K562 (cell line): ENCODE measurements at regions not wholly inside any gene's neighbourhood (a gene's known extent, or its start where the extent isn't known, plus 50 kb on each side); places are given as distances from the start of the nearest gene placed in this dataset.

ENCODE experiments used
- ATAC-seq: fragments of 200-7000 bp; cut with Tn5 transposase; 3 replicates; pipeline ENCODE4 v1.9.1; 2020; ENCODE audit warnings: moderate library complexity
- BruUV-seq: library from RNA; stranded (reverse); fragments of 400-500 nt; replicated peaks from 2 replicates; lab custom pipeline; 2021; lab: Mats Ljungman, UMichigan
- CTCF ChIA-PET: fragments of 300-600 bp; formaldehyde crosslinking; extraction: SDS; loops from one replicate; lab custom pipeline; 2021; ENCODE audit warnings: low intra/inter-chr PET ratio; lab: Yijun Ruan, JAX
- POLR2A ChIA-PET: fragments of 300-600, 350-650 bp; sonication (Branson Sonifier 250); formaldehyde crosslinking; extraction: SDS; loops from one replicate; lab custom pipeline; 2021; ENCODE audit warnings: antibody characterized with exemption, inconsistent platforms; lab: Yijun Ruan, JAX
- DNase-seq, 4 experiments: peaks; one replicate each; pipeline versions ENCODE4 v3.0.0 to v3.0.0-alpha.2; 2011 to 2018; ENCODE audit warnings: low spot score in 3 of 4, mixed read lengths in 3 of 4; ENCODE audit errors: extremely low read depth in 1 of 4
- FAIRE-seq: peaks from 2 replicates; lab custom pipeline; 2011; peaks lifted over from hg19 to GRCh38; lab: Jason Lieb, UNC
- H2AFZ ChIP-seq: 2 replicates; pipeline ENCODE4 v1.6.0; 2011; ENCODE audit warnings: low read depth, low read length, control low read depth, inconsistent platforms
- H3K27ac ChIP-seq: fragments of 200-600 bp; 3 replicates; pipeline ENCODE4 v1.8.0; 2011; ENCODE audit warnings: low read depth, mild to moderate bottlenecking, control low read depth, inconsistent platforms, low read length, moderate library complexity, mixed read lengths; ENCODE audit errors: extremely low read depth
- H3K27me3 ChIP-seq, 2 experiments: fragments of 300-600 bp in 1 of 2; 2 replicates in 1 of 2; 3 replicates in 1 of 2; pipeline versions ENCODE4 v1.6.0 to v1.8.0; 2011; ENCODE audit warnings: inconsistent platforms in 2 of 2, low read length in 2 of 2, mild to moderate bottlenecking in 1 of 2, mixed read lengths in 1 of 2, moderate library complexity in 1 of 2; ENCODE audit not compliant: control insufficient read depth in 2 of 2, insufficient read depth in 2 of 2
- H3K36me3 ChIP-seq: fragments of 300-600 bp; 3 replicates; pipeline ENCODE4 v1.8.0; 2011; ENCODE audit warnings: mild to moderate bottlenecking, low read length, inconsistent platforms; ENCODE audit not compliant: control insufficient read depth, insufficient read depth
- H3K4me1 ChIP-seq, 2 experiments: fragments of 200-600 bp in 1 of 2; replicated peaks in 1 of 2; 2 replicates in 1 of 2; 3 replicates in 1 of 2; pipeline versions ENCODE4 v1.5.1 to v1.8.0; 2011; ENCODE audit warnings: inconsistent platforms in 2 of 2, low read length in 2 of 2, mild to moderate bottlenecking in 1 of 2, mixed read lengths in 1 of 2, moderate library complexity in 1 of 2; ENCODE audit not compliant: control insufficient read depth in 2 of 2, insufficient read depth in 2 of 2
- H3K4me2 ChIP-seq: 2 replicates; pipeline ENCODE4 v1.6.1; 2011; ENCODE audit warnings: low read length, control low read depth, inconsistent platforms, mixed read lengths; ENCODE audit not compliant: insufficient read depth
- H3K4me3 ChIP-seq: fragments of 200-600 bp; sonication (generic), shearing (Covaris generic); 2 replicates; pipeline ENCODE4 v1.5.1; 2016; ENCODE audit warnings: control low read depth, inconsistent platforms
- H3K79me2 ChIP-seq: fragments of 200-600 bp; 3 replicates; pipeline ENCODE4 v1.8.0; 2011; ENCODE audit warnings: low read length, inconsistent platforms; ENCODE audit not compliant: control insufficient read depth, insufficient read depth
- H3K9ac ChIP-seq, 2 experiments: 2 replicates each; pipeline versions ENCODE4 v1.6.0 to v1.6.1; 2011; ENCODE audit warnings: low read depth in 2 of 2, low read length in 2 of 2, control low read depth in 1 of 2, inconsistent platforms in 1 of 2, mild to moderate bottlenecking in 1 of 2, mixed read lengths in 1 of 2; ENCODE audit not compliant: insufficient read depth in 1 of 2
- H3K9me1 ChIP-seq: one replicate; pipeline ENCODE4 v1.6.0; 2011; ENCODE audit warnings: inconsistent platforms, mild to moderate bottlenecking, low read length, moderate library complexity; ENCODE audit not compliant: control insufficient read depth, insufficient read depth
- H3K9me3 ChIP-seq: replicated peaks from 2 replicates; pipeline ENCODE4 v1.5.1; 2011; ENCODE audit warnings: low read depth, low read length, inconsistent platforms; ENCODE audit not compliant: control insufficient read depth, insufficient read depth
- H4K20me1 ChIP-seq: replicated peaks from 2 replicates; pipeline ENCODE4 v1.6.1; 2011; ENCODE audit warnings: low read length, inconsistent platforms, mixed read lengths; ENCODE audit not compliant: control insufficient read depth, insufficient read depth
- GATA2 ChIP-seq: sonication (generic); formaldehyde crosslinking; IDR thresholded peaks from 2 replicates; pipeline ENCODE4 v1.4.0; 2020; ENCODE audit warnings: mild to moderate bottlenecking, missing genetic modification reagents
- ILK ChIP-seq: fragments of 450-650 bp; IDR thresholded peaks from 2 replicates; pipeline ENCODE4 v1.6.1; 2016; ENCODE audit warnings: missing genetic modification characterization, low read depth, mild to moderate bottlenecking, missing compliant biosample characterization, moderate library complexity, borderline replicate concordance
- MCM2 ChIP-seq: fragments of 450-650 bp; IDR thresholded peaks from 2 replicates; pipeline ENCODE4 v1.6.1; 2017; ENCODE audit warnings: low read depth, mild to moderate bottlenecking
- NFIC ChIP-seq: fragments of 450-650 bp; IDR thresholded peaks from 2 replicates; pipeline ENCODE4 v1.6.1; 2017; ENCODE audit warnings: mild to moderate bottlenecking, inconsistent platforms
- POLR2AphosphoS2 ChIP-seq: IDR thresholded peaks from 2 replicates; pipeline ENCODE4 v1.6.1; 2012; ENCODE audit warnings: low read length, improper control_type of control experiment
- SAP30 ChIP-seq: fragments of 200-600 bp; sonication (generic); IDR thresholded peaks from 2 replicates; pipeline ENCODE4 v1.6.1; 2012; ENCODE audit warnings: borderline replicate concordance, low read depth, mild to moderate bottlenecking, moderate library complexity, low read length, control low read depth, inconsistent platforms; ENCODE audit not compliant: insufficient read depth, poor library complexity, severe bottlenecking
- SMAD2 ChIP-seq: fragments of 150-350 bp; IDR thresholded peaks from 2 replicates; pipeline ENCODE4 v1.6.1; 2014; ENCODE audit warnings: low read depth, mild to moderate bottlenecking, low read length
- SRSF9 ChIP-seq: fragments of 200-400 bp; formaldehyde crosslinking; IDR thresholded peaks from 2 replicates; pipeline ENCODE4 v1.6.1; 2017; ENCODE audit warnings: low read depth, low read length, borderline replicate concordance
- TRIM25 ChIP-seq: fragments of 450-650 bp; IDR thresholded peaks from 2 replicates; pipeline ENCODE4 v1.7.0; 2016; ENCODE audit warnings: borderline replicate concordance
- USF1 ChIP-seq: sonication (generic); formaldehyde crosslinking; IDR thresholded peaks from 2 replicates; pipeline ENCODE4 v1.9.0; 2022; ENCODE audit warnings: mild to moderate bottlenecking, missing genetic modification reagents
- ZHX1 ChIP-seq: fragments of 150-350 bp; conservative IDR thresholded peaks from 2 replicates; pipeline ENCODE4 v1.6.1; 2014; ENCODE audit warnings: low read length
- ZNF124 ChIP-seq: sonication (generic); formaldehyde crosslinking; IDR thresholded peaks from 2 replicates; pipeline ENCODE4 v1.8.1; 2022; ENCODE audit warnings: missing genetic modification reagents
- ZNF175 ChIP-seq: fragments of 200-800 bp; sonication (Bioruptor generic); IDR thresholded peaks from 2 replicates; pipeline ENCODE4 v1.6.1; 2016; ENCODE audit warnings: low read depth, mild to moderate bottlenecking, missing genetic modification characterization, missing compliant biosample characterization
- ZNF384 ChIP-seq: IDR thresholded peaks from 2 replicates; pipeline ENCODE4 v1.6.1; 2012; ENCODE audit warnings: low read depth, low read length, improper control_type of control experiment
- ZNF512 ChIP-seq: IDR thresholded peaks from 2 replicates; pipeline ENCODE4 v1.6.1; 2016; ENCODE audit warnings: missing genetic modification characterization, missing compliant biosample characterization
- ZNF551 ChIP-seq: fragments of 250-450 bp; sonication (Bioruptor Pico); IDR thresholded peaks from 2 replicates; pipeline ENCODE4 v1.5.0; 2021; ENCODE audit warnings: mild to moderate bottlenecking, moderate library complexity
- WGBS: fragments of 100-300 bp; shearing (Covaris generic); methylation state at CpG from one replicate; pipeline ENCODE4 v1.1.6; 2016; ENCODE audit warnings: low coverage, mixed read lengths; ENCODE audit not compliant: insufficient coverage; ENCODE audit errors: missing lambda C conversion rate; 5-methylcytosine and 5-hydroxymethylcytosine counted together
- in situ Hi-C: fragments of 300-500 bp; cut with MboI; formaldehyde crosslinking; loops from 4 replicates; pipeline ENCODE4 v1.15.0; 2018; ENCODE audit warnings: inconsistent platforms, mixed read lengths
- intact Hi-C: fragments of 100-400 bp; cut with micrococcal nuclease; formaldehyde crosslinking; loops from 2 replicates; pipeline ENCODE4 v1.14.2; 2022
- TF ChIP-seq, protein P1 (sequence below): fragments of 450-650 bp; IDR thresholded peaks from 2 replicates; pipeline ENCODE4 v1.6.1; 2016; ENCODE audit warnings: low read depth, mild to moderate bottlenecking, moderate library complexity

DNA sequence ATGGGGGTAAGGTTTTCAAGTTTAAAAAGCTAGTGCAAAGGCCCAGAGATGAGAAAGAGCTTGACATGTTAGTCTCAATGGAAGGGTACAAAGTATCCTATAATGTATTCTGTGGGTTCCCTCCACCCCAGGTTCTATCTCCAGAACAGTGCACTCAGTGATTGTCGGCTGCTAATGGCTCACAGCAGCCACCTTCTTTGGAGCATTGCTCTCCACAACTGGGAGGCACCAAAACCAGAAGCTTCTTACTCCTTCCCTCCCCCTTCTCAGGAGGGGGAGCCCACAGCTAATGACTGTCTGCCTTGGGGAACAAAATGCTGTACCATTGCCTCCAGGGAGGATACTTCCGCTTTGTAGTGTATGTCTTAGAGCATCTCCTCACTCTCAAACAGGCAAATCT lies 439.4 kb upstream of the RBMS3 start:
- POLR2A ChIA-PET, result no interaction called here
- no peak overlapping the region for H3K9ac ChIP-seq
- ATAC-seq, result no peak
- no peaks in the 10 kb centered on the region for H3K79me2 ChIP-seq
- DNase-seq, result no peak
- no peak overlapping the region for H3K27ac ChIP-seq
- H3K4me1 ChIP-seq, result no peaks in the 10 kb centered on the region
- H3K9me1 ChIP-seq, result no peaks in the 10 kb centered on the region
- no peaks in the 10 kb centered on the region for H3K9me3 ChIP-seq
- in situ Hi-C loops, result no loop called here
- H2AFZ ChIP-seq, result no peak overlapping the region
- no peak for FAIRE-seq
- WGBS, result 3% methylated on average over 2 of the region's 2 CpGs
- H3K4me2 ChIP-seq, result no peak overlapping the region
- intact Hi-C loops, result no loop called here
- no peak overlapping the region for H3K4me3 ChIP-seq
- no peaks in the 10 kb centered on the region for H3K27me3 ChIP-seq
- CTCF ChIA-PET, result no interaction called here
- BruUV-seq, result no TSS peak
- H4K20me1 ChIP-seq, result no peaks in the 10 kb centered on the region
- H3K36me3 ChIP-seq, result no peaks in the 10 kb centered on the region
- no peak for TF ChIP-seq USF1 (CRISPR knock-in tag)
- no peak for TF ChIP-seq ZNF551 (CRISPR knock-in tag)
- no peak for TF ChIP-seq ZNF175
- no peak for TF ChIP-seq ZHX1
- TF ChIP-seq SAP30, result no peak
- no peak for TF ChIP-seq TRIM25
- TF ChIP-seq MCM2, result no peak
- no peak for TF ChIP-seq SMAD2
- no peak for TF ChIP-seq ZNF124 (CRISPR knock-in tag)
- TF ChIP-seq GATA2 (CRISPR knock-in tag), result no peak
- no peak for TF ChIP-seq ILK (tag)
- TF ChIP-seq POLR2AphosphoS2, result no peak
- TF ChIP-seq, protein P1, sequence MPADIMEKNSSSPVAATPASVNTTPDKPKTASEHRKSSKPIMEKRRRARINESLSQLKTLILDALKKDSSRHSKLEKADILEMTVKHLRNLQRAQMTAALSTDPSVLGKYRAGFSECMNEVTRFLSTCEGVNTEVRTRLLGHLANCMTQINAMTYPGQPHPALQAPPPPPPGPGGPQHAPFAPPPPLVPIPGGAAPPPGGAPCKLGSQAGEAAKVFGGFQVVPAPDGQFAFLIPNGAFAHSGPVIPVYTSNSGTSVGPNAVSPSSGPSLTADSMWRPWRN, result no peak
- TF ChIP-seq SRSF9, result no peak
- TF ChIP-seq ZNF384, result no peak
- no peak for TF ChIP-seq ZNF512 (tag)
- TF ChIP-seq NFIC, result no peak
